Activated CD8-positive, alpha-beta memory T cell treated with anti-CD3 and anti-CD28 coated beads, Interleukin-2, amount 50 U/mL, for 1 hour (primary cell): ENCODE measurements at regions not wholly inside any gene's neighbourhood (a gene's known extent, or its start where the extent isn't known, plus 50 kb on each side); places are given as distances from the start of the nearest gene placed in this dataset.
"Not testable (repeated sequence)": the region's sequence is repeated elsewhere in the genome, so short reads cannot be mapped to it uniquely, and the experiment has no call there.

Source experiments
- DNase-seq: peaks from one replicate; pipeline ENCODE4 v3.0.0-alpha.2; 2020; ENCODE audit errors: extremely low read depth

DNA sequence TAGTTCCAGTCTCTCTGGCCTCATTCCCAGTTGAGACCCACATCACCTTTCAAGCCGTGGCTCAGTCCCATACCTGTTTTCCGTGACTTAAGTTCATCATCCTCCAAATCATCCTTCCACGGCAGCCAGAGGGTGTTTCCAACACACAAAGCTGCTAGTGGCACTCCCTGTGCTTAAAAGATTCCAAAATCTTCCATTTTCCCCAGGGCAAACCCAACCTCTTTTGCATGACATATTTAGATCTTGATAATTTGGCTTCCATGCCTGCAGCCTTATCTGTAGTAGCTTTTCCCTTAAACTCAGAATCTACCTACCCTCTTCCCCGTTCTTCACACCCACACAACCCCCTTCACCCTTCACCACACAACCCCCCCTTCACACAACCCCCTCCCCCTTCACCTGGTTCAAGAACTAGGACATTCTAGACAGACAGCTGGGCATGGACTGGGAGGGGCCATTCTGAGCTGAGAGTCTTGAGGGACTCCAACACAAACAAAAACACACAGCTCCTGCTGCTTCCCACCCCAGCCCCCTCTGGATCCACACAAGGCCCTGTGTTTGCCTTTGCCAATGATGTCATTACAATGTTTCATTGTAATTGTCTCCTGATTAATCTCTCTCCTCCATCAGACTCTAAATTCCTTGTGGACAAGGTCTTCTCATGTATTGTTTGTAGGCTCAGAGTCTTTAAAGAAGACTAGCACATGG is 268.2 kb downstream of the SH3GL2 start:
- DNase-seq, result no peak

DNA sequence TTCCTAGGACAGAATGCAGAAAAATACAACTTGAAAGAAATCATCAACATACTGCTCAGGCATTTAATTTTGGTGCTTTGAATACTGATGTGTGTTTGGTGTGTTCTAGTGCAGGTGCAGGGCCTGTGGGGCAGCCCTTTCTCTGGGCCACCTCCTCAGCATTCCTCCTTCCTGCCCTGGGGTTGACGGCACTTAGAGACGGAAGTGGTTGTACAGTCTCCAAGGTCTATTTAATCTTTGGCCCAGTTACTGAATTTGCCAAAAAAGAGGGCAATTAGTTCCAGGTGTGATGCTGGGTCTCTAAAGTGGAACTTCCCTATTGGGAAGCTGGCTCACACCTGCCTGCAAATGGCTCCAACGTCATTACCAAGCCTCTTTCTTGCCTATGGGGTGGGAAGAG is 269.0 kb downstream of the SH3GL2 start:
- no peak for DNase-seq

DNA sequence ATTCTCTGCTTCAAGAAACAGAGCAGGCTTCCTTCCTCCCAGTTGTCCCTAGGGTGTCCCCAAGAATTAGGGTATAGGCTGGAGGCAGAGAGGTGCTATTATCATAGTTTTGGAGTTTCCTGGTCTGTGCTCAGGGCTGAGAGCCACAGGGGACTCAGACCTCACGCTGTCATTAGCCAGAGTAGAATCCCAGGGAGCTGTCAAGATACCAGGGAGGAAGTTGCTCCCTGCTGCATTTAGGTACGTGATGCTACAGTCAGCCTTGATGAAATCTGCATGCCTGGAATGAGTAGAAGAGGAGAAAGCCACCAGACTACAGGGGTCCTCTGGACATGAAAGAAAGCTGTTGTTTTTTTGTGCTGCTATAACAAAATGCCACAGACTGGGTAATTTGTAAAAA is 273.2 kb downstream of the SH3GL2 start:
- DNase-seq, result no peak

DNA sequence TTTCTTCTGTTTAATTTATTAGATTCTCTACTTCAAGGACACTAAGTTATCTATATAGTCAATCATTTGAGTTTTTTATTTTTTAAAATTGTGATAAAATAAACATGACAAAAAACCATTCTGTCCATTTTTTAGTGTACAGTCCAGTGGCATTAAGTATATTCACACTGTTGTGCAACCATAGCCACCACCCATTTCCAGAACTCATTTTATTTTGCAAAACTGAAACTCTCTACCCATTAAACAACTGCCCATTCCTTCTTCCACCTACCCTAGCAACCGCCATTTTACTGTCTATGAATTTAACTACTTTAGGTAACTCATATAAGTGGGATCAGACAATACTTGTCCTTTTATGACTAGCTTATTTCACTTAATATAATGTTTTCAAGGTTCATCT is 275.6 kb downstream of the SH3GL2 start:
- DNase-seq, result no peak

DNA sequence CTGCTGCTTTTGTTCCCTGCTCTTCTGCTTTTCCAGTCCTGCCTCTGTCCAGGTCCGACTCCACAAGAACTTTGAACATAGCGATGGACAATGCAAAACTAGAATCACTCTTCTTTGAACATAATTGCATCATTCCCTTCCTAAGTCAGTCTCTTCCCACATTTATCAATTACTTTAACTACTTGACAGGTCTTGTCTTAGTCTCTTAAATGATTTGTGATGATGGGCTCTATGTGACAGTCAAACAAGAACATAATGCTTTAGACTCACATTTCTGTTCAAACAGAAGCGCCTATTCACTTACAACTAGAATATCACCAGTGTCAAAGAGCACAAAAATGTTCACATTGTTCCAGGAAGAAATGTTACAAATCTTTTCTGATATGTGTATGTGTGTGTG is 278.1 kb downstream of the SH3GL2 start:
- DNase-seq, result no peak

DNA sequence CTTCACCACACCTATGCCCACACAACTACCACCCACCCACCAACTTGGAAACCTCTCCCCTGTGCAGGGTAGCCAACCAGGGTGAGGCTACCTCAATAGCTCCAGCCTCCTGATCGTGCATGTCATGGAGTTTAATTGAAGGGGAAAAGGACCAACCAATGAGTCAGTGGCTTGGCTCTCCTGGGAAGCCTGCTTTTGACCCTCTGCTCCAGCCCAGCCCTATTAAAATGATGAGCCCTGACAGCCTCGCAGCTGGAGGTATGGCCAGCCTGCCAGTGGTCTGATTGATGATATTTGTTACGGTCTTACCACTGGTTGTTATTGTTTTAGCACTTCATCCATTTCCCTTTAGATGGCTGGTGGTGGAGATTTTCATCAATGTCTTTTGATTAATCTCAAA is 280.4 kb downstream of the SH3GL2 start:
- DNase-seq, result no peak

DNA sequence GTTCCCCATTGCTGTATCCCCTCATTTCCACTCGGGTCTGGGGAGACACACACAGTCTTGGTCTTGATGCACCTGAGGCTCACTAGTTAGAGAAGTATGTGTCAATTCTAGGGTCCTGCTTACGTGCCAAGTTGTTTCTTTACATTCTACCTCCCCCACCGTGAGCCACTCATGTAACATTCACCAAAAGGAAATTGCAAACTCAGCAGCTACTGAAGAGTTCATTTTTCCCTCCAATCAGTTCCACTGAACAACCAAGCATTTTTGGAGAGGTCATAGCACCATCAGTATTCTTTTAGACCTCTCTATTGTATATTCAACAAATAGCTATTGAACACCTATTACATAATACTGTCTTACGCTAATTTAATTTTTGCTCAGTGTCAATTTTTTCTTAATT is 281.1 kb downstream of the SH3GL2 start:
- DNase-seq, result no peak

DNA sequence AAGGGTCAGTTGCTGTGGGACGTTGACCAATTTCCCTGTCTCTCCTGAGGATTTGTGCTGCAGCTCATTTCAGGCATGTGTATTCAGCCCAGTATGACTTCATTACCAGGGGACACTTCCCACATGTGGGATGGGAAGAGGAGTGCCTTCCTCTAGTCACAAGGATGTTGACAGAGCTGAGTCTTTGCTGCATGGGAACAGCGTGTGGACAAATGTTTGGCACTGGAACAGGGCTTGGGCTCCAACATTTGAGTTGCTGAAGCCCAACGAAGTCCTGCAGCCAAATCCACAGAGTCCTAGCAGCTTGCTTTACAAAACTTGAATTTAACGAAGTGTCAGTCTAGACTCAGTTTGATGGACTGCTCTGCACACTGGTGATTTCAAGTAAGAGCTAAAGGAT is 283.2 kb downstream of the SH3GL2 start:
- no peak for DNase-seq

DNA sequence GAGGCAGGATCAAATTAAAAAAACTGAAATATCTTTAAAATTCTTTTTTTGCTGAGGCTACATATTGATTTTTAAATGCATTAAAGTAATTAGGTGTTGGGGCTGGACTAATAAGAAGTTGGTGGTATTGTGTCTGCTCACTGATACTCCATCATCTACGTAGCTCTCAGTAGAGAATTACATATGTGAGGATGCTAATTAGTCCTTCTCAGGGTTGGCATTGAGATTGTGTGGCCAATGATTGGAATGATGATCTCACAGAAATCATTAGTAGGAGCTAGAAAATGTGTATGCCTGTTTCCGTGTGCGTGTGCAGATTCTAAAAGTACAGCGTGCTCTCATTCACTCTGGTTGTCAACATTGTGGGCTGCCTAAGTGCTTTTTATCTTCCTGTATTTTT is 283.8 kb downstream of the SH3GL2 start:
- no peak for DNase-seq

DNA sequence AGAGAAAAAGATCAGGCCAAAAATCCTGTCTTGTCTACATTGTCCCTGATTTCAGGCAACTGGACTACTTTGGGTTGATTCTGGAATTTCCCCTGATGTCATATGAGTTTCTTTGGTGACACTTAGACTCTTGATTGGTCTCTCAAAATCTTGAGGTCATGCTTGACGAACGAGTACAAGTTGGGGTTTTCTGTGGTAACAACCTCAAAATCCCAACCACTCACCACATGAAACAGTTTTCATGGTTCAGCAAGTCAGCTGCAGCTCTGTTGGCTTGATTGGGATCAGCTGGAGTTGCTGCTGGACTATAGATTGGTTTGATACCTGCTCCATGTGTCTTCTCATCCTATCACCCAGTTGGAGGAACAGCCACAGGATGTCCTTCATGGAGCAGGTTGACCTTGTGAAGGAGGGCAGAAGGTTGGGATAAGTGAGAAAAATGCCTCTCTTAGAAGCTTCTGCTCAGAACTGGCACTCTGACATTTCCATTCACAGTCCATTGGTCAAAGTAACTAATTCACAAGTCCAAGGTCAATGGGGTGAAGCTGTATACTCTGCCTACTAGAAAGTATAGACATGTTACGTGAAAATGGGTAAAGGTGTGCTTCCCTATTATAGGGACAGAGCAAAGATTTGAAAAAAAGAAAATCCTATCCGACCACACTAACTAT is 284.5 kb downstream of the SH3GL2 start:
- DNase-seq, result no peak

DNA sequence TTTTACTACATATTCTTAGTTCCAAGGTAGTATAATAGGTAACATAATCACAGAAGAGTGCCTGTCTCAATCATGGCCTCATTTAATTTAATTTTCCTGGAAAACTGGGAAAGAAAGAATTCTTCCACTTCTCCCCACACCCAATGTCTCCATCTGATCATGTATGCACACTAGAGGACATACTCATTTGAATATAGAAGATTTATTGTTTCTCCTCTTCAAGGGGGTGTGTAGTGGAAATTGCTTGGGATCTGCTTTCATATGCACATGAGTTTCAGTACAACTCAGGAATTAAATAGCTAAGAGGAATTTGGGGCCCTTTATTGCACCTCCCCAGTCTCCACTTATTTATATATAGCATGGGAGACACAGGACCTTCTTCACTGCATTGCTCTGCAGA is 285.1 kb downstream of the SH3GL2 start:
- DNase-seq, result no peak

DNA sequence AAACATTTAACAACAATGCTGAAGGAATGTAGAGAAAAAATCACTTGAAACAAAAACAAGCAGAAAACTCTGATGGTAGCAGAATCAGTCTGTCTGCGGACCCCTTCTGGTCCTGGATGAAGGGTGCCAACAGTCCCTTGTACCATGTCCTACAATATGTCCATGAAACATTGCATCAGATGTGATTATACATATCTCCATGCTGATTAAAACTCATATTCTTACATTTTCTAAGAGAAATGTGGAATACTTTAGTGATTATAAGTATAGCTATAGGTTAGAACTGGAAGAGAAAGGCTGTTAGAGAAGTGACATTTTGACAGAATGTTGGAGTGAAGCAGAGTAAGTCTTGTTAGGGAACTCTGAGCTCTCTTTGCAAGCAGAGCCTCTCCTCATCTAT is 286.1 kb downstream of the SH3GL2 start:
- DNase-seq, result no peak

DNA sequence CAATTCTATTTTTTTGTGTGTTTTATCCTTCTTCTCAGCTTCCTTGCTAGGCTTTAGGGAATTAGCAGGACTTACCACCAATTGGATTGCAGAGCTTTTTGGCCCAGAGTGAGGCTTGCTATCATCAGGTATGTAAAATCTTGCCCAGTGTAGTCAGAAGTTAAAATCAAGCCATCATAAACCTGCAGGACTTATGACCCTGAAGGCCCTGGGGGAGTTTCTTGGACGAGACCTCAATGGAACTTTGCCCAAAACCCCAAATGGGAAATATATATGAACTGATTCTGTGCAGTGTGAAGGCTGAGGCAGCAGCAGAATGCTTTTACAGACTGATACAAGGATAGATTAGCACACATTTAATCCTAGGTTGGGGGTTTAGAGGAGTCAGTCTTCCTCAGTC is 287.0 kb downstream of the SH3GL2 start:
- no peak for DNase-seq

DNA sequence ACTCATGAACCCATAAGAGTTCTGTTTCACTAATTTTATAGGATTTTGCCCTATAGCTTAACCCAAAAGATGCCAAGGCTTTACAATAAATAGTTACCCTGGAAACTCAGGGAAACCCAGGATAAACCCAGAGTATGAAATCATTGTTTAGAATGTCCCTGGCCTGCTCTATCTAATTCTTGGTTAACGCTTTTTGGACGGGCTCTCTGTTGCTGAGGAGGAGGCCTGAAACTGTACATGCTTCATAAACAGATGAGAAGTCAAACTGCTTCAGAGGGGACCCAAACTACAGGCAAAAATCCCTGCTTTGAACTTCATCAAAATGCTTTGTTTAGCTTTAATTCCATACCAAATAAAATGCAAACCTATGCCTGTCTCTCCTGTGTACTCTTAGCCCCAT is 291.9 kb downstream of the SH3GL2 start:
- DNase-seq, result no peak

DNA sequence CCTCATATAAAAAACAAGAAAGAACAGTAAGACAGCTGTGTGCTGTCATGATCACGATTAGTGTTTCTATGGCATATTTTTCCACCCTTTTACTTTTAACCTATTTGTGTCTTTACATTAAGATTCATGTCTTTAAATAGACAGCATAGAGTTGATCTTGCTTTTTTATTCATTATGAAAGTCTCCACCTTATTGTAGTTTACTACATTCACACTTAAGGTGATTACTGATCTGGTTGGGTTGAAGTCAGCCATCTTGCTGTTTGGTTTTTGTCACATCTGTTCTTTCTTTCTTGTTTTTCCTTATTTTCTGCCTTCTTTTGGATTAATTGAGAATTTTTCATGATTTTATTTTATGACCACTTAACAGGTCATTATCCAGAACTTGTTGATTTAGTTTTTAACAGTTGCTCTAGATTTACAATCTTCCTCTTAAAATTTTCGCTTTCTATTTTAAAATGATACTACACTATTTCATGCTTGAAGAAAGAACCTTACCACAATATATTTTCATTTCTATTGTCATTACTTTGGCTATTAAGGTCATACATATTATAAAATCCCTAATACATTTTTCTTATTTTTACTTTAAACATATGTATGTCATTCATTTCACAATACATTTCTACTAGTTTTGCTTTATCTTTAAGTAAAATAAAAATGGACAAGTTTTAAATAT is 292.5 kb downstream of the SH3GL2 start:
- DNase-seq, result no peak

DNA sequence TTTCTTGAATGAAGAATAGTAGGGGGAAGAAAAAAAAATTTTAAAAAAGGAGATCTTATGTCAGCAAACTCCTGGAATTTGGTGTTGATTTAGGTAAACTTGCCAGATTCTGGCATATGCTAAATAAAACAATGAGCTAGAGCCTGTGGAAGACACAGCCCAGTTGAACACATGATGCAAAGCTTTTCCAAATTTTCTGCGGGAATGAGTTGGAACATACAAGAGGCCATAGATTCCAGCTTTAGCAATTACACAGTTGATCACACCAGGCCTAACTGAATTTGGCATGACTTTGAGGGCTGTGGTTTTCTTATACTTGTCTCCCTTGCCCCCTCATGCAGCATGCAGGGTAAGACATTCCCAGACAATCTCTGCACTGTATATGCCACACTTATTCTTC is 297.0 kb downstream of the SH3GL2 start:
- no peak for DNase-seq

DNA sequence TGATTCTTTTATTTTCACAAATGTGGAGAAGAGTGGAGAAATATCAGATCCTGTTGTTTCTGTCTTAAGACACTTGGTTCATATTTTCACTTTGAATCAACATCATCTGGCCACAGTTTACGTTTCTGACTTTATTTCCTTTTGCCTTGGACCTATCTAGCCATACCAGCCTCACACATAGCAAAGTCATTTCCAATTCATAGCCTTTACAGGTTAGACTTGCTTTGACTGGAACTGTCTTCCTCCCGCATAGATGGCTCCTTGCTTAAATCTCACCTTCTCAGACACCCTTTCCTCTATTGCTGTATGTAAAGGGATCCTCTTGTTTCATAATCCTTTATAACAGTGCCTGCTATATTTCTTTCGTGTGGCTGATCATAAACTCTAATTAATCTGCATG is 297.8 kb downstream of the SH3GL2 start:
- no peak for DNase-seq

DNA sequence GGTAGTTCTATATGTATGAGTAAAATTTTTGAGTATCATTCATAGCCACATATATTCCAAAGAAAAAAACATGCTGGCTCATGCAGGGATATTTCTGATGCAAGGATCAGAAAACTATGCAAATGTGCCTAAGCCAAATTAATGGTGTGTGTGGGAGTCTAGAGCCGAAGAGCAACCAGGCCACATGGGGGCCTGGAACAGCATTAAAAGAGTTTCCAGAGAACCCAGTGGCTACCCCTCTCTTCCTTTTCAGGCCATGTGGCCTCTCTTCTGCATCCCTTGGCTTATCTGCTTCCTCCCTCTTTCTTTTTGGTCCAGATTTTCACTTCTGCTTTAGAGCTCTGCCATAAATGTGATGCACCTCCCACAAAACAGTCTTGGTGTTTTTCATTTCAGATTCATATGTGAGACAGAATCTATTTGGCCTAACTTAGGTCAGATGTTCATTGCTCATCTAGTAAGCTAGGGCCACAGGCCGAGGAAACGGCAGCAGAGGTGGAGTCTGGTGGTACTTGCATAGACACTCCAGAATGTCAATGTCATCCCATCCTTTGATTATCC is 300.0 kb downstream of the SH3GL2 start:
- DNase-seq, result no peak

DNA sequence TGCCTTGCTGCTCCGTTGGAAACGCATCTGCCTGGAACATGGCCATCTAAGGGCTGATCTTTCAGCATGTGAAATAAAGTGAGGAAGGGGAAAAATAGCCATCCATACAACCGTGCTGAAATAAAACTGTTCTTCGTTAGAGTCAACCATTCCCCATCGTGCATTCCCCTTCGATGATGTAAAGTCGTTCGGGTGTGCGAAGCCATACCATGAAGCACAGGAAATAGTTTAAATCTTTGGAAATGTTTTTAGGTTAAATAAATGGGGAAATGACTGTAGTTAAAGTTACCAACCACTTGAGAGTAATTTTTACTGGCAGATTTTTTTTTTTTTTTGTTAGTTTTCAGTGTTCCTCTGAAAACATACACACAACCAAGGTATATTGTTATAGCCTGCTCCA is 302.5 kb downstream of the SH3GL2 start:
- no peak for DNase-seq

DNA sequence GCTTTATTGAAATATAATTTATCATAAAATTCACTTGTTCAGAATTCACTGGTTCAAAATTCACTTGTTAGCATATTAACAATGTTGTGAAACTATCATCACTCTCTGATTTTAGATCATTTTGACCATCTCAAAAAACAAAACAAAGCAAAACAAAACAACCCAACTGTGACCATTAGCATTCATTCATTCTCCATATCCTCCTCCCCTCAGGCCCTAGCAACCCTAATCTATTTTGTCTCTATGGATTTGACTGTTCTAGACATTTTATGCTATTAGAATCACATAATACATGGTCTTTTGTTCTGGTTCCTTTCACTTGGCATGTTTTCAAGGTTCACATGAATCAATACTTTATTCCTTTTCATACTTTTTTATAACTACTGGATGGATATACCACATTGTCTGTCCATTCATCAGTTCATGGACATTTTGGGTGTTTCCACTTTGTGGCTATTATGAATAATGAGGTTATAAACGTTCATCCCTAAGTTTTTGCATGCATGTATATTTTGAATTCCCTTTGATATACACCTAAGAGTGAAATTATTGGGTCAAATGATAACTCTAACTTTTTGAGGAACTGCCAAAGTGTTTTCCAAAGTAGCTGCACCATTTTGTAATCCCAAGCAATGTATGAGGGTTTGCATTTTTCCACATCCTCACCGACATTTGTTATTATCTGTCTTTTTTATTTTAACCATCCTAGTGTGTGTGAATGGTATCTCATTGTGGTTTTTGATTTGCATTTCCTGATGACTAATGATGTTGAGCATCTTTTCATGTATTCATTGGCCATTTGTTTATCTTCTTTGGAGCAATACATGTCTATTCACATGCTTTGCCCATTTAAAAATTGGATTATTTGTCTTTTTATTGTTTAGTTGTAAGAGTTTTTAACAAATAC is 304.1 kb downstream of the SH3GL2 start:
- no peak for DNase-seq

DNA sequence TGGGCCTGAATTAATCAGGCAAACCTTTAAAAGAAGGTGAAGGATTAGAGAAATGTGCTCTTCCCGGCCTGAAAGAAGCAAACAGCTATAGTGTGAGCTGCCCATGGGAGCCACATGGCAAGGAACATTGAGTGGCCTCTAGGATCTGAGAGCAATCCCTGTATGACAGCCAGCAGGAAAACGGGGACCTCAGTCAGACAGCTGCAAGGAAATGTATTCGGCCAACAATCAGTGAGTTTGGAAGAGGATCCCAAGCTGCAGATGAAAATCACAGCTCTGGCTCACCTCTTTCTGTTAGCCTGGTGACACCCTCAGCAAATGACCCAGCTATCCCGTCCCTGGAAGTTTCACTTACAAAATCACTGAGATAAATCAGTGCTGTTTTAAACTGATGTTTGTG is 309.2 kb downstream of the SH3GL2 start:
- DNase-seq, result no peak

DNA sequence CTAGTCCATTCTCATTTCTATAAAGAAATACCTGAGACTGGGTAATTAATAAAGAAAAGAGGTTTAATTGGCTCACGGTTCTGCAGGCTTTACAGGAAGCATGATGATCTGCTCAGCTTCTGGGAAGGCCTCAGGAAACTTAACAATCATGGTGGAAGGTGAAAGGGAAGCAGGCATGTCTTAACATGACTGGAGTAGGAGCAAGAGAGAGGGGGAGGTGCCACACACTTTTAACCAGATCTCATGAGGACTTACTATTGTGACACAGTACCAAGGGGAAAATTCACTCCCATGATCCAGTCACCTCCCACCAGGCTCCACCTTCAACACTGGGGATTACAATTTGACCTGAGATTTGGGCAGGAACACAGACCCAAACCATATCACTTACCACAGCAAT is 310.1 kb downstream of the SH3GL2 start:
- DNase-seq, result not testable (repeated sequence)
